NCI-H526 treated with DMSO at 0.1 percent for 48 hours (cell line): ENCODE measurements at regions not wholly inside any gene's neighbourhood (a gene's known extent, or its start where the extent isn't known, plus 50 kb on each side); places are given as distances from the start of the nearest gene placed in this dataset.

Experiments
- DNase-seq: peaks from one replicate; lab custom pipeline; 2025; lab: John Stamatoyannopoulos, UW

- no peak for DNase-seq
Measured at GRCh38 chr3:66165660-66166059, 55.1 kb upstream of the SLC25A26 start.

DNA sequence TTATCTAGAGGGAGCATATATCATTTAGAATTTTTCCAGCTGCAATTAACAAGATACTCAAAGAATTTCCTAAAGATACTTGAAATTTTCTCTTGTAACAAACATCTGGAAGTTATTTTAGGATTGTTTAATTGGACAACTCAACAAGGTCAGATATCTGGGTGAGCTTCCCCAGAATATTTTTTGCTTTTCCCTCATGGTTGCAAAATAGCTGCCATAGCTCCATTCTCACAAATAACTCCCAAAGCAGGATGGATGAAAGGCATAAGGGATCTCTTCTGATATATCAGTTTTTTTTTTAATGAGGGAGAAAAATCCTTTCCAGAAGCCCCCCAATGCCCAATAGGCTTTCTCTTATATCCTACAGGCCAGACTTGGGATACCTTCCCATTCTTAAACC, 56.6 kb upstream of the SLC25A26 start:
- DNase-seq: no peak

- DNase-seq: no peak
Measured at GRCh38 chr3:66163222-66163621, 57.6 kb upstream of the SLC25A26 start.

GRCh38 chr3:66162766-66163165, 58.0 kb upstream of the SLC25A26 start:
- no peak for DNase-seq

GRCh38 chr3:66158933-66159683, 61.7 kb upstream of the SLC25A26 start:
- no peak for DNase-seq

DNA sequence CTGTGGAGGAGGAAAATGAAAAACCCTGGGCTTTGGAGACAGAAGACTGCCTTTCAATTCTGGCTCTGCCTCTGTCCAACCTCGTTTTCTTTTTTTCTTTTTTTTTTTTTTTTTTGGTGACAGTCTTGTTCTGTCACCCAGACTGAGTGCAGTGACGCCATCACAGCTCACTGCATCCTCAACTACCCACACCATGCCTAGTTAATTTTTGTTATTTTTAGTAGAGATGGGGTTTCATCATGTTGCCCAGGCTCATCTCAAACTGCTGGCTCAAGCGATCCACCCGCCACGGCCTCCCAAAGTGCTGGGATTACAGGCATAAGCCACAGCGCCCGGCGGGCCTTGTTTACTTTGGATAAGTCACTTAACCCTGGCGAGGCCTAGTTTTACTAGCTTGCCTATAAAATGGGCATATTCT, 66.3 kb upstream of the SLC25A26 start:
- no peak for DNase-seq

DNA sequence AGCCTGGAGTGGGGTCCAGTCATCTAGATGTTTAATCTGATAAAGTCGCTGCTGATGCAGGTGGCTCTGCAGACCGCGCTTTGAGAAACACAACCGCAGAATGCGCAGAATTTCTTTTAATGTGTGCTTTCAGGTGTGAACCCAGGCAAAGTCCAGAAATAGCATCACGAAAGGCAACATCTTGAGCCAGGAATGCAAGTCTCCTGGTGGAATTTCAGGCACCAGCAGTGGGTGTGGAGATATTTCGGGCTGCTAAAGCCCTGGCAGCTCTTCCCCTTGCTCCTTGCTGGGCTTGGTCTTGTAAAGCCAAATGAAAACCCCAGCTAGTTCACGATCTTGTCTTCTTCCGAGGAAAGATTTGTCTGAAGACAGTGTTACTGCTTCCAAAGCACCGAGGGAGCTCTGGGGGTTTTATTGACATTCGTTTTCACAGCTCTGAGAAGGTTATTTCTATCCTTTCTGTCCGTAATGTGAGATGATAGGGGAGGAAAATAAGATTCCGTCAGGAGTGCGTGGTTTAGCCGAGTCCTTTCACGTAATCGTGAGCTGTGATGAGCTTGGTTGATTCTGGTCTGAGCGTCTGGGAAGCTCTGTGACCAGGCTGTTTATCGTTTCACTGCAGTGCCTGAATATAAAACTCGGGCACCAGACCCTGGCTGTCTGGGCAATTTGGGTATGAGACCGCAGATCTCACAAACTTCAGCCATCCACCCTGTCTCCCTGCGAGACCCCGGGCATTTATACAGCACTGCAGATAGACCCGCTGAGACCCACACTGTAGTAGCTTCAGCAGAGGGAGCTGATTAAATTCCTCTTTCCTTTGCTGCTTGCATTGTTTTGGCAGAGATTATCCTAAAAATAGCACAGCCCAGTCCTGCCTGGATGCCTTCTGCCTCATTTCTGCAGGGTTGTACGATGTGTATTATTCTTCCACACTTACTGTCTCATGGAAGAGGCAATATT, 67.0 kb upstream of the SLC25A26 start:
- DNase-seq: no peak

DNA sequence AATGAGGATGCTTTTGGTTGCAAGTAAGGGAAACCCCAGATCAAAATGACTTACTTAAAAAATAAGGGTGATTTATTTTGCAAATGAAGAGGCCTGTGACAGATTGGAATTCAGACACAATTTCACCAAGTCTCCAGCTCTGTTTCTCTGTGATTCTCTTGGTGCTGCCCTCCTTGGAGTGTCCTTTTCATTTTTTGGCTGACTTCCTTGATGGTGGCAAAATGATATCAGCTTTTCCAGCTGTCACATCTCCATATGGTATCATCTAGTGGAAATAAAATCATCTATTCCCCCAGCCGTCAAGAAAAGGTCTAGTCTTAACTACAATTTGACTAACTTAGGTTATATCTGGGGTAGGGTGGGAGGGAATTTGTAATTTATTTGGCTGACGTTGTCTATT, 68.5 kb upstream of the SLC25A26 start:
- no peak for DNase-seq

DNA sequence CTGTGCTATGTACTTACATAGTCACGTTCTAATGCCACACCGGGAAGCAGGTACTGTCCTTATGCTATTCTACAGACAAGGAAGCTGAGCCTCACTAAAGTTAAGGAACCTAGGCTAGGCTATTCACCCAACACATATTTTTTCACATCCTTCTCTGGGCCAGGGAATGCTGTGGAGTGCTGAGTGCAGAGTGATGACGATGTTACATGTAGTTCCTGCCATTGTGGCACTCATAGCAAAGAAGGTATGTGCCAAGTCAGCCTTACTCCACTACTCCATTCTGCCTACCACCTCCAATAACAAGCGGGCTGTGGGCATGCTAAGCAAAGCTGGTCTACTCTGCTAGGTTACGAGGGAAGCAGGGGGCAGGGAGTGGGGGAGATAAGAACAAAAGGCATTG, 69.8 kb upstream of the SLC25A26 start:
- no peak for DNase-seq

GRCh38 chr3:66149269-66149668, 71.5 kb upstream of the SLC25A26 start:
- DNase-seq: no peak

- DNase-seq: no peak
Measured at GRCh38 chr3:66145408-66145733, 75.4 kb upstream of the SLC25A26 start.

DNA sequence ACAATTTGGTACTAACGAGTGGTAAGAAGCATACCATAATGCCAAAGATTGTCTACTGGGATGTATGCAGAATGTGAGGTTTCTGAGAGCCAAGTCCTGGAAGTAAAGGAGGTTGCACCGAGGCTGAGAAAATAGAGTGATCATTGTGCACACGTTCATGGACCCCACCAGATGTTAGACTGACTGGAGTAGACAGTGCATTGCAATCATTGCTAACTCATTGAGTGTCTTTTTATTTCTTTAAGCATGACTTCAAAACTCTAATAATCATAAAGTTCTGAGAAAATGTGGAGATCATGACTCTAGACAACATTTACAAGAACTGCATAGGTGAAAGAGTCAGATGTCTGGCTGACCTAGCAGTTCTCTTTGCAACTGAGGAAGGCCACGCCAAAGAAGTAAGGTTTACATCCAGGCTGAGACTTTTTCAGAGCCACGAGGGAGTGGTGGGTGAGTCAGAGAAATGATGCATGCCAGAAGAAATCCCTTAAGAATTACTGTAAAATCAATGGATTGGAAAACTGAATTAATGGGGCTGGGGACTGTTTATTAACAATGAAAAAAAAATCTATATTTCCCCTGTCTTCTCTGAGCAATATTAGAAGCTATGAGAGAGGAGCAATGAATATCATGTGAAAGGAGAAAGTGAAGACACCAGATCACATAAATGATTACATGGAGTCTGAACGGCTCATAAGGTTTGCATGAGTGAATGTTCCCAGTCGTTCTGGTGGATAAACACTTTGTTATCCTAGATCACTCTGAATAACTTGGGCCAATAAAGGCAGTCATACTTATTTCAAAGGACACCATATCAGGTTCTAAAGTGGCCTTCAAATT, 76.0 kb upstream of the SLC25A26 start:
- no peak for DNase-seq

- DNase-seq: no peak
Measured at GRCh38 chr3:66142079-66142478, 78.7 kb upstream of the SLC25A26 start.

DNA sequence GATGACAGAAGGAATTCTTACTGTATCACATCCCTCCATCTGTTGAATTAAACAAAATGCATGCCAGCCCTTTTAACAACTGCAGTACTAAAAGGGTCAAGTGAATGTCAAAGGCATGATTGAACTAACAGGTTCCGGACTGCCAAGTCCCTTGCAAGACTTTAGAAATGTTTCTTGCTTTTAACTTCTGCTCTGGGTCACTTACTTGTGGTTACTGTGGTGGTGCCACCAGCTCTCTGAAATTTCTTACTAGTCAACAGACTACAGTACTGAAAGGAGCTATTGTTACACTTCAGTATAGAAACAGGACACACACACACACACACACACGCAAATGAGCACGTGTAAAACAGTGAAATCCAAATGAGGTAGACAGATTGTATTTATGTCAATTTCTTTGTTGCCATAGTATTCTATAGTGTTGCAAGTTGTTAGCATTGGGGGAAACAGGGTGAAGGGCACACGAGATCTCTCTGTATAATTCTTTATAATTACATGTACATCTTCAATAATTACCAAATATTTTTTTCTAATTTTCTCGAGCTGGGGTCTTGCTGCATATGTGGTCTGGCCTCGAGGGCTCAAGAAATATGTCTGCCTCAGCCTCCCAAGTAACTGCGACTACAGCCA, 79.9 kb upstream of the SLC25A26 start:
- peak; percentile 33 for DNase-seq

GRCh38 chr3:66140106-66140505, 80.7 kb upstream of the SLC25A26 start:
- no peak for DNase-seq

DNA sequence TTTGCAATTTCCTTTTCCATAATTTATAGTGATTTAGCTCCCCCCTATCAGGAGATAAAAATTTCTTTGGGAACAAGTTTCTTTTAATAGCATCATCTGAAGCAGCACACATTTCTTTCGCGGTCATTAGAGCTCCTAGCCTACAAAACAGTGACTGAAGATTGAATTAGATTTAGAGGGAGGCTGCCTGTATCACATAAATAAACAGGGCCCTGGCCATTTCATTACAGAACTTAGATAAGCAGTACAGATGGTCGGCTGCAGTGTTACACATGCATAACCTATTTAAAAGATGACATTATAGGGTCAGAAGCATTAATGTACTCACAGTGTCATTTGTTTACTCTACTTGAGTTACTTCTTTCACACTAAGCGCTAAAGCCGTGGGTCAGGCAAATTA, 81.4 kb upstream of the SLC25A26 start:
- no peak for DNase-seq

DNA sequence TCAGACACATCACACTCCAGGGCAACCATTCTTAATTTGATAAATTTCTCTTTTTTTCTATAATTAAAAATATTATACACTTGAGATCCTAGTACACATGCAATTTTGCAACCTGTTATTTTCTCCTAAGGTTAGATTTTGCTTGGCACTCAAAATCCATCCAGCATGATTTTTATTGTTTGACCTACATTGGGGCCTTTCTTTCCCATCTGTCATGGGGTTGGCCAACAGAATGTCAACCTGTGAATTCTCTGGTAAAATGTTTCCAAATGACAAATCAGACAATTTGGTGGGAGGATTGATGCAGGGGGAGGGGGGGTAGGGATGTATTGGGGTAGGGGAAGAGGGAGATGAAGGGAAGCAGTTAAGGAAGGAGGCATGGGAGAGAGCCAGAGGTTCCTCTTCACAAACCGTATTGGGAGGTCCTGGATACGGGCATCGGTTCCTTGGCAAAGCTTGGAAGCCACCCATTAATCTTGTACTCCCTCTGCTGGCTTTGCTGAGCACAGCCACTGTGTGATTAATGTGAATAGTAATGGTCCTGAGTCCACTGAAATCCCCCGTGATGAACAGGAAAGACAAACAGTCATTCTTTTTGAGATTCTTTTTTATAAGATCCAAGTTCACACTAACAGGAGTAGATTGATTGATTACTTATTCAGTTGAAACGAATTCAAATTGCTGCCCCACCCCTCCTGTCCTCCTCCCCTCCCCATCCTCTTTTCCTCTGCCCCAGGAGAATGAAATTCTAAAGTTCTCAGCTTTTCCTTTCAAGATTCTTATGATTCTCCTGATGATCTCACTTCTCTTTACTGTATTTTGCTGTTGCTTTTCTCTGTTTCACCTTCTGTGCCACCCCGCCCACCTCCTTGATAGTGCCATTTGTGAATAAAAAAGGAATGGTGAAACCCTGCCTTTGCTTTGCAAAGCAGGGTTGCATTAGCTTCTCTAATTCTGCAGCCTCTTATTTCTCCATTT, 82.2 kb upstream of the SLC25A26 start:
- DNase-seq: peak; percentile 26

DNA sequence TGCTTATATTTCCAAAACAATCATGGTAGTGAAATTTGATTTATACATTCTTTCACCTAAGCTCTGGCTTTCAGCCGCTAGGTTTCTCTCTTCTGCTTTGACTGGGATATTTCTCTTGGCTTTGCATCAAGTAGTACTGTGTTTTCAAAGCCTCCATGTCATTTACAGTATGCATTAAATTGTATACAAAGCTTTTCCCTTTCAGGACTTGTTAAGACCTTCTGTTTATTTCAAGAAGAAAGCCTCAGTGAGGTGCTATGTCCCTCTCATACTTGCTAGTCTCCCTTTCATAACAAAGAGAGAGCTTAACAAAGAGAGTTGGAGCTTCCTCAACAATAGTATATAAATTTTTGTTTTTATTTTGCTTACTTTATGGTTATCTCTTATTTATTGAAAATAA, 84.2 kb upstream of the SLC25A26 start:
- no peak for DNase-seq

GRCh38 chr3:66133853-66134445, 86.9 kb upstream of the SLC25A26 start:
- no peak for DNase-seq

DNA sequence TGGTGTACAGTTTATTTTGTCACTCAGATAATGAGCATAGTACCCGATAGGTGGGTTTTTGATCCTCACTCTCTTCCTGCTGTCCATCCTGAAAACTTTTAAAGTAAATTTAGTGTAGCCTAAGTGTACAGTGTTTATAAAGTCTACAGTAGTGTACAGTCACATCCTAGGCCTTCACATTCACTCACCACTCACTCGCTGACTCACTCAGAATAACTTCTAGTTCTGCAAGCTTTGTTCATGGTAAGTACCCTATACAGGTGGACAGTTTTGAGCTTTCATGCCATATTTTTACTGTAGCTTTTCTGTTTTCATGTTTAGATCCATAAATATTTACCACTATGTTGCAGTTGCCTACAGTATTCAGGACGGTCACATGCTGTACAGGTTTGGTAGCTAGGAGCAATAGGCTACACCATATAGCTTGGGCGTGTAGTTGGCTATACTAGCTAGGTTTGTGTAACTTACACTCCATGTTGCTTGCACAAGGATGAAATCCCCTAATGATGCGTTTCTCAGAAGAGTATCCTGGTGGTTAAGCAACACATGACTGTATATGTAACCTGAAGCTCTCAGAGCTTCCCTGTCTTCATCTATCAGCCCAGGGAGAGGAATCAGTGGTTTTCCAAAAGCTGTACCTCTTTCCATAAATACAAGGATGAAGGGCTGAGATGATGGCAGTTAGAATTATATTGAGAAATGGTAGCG, 87.6 kb upstream of the SLC25A26 start:
- DNase-seq: no peak
